ENCODE measurements at regions not wholly inside any gene's neighbourhood (a gene's known extent, or its start where the extent isn't known, plus 50 kb on each side); places are given as distances from the start of the nearest gene placed in this dataset.

GRCh38 chr5:103433211-103433610 lies 129.4 kb downstream of the NUDT12 start:
- in situ Hi-C loops (cut with HindIII; ENCODE audit: low pct_unique_long_range_greater_than_20kb, low sequenced_read_pairs) (no loop called here), intact Hi-C loops (cut with micrococcal nuclease; ENCODE audit: unreplicated experiment) (no loop called here)
- Histone ChIP-seq H3K27ac (ENCODE audit: low read length) (no peak overlapping the region), H3K9me3 (ENCODE audit: control insufficient read depth, insufficient read depth, low read depth, low read length) (no peaks in the 10 kb centered on the region), H3K4me1 (ENCODE audit: control insufficient read depth, insufficient read depth, low read length) (no peaks in the 10 kb centered on the region), H3K4me3 (ENCODE audit: low read depth in 2 of 2, low read length in 2 of 2) (no peak overlapping the region), H3K36me3 (ENCODE audit: control insufficient read depth, insufficient read depth, low read length) (no peaks in the 10 kb centered on the region), H3K27me3 (ENCODE audit: control insufficient read depth, insufficient read depth, low read length) (no peaks in the 10 kb centered on the region)
- ATAC-seq: no peak
- TF ChIP-seq SIN3A (IDR thresholded peaks at IDR 0.05; ENCODE audit: borderline replicate concordance, insufficient read depth, low read depth, low read length): no peak
- TF ChIP-seq POLR2AphosphoS5 (IDR thresholded peaks at IDR 0.05; ENCODE audit: low read depth, low read length): no peak
- TF ChIP-seq REST (IDR thresholded peaks at IDR 0.05; ENCODE audit: insufficient read depth in 1 of 2, low read depth in 2 of 2, low read length in 1 of 2): no peak
- no peak for TF ChIP-seq CTCF (IDR thresholded peaks at IDR 0.05)
- TF ChIP-seq TCF7L2 (IDR thresholded peaks at IDR 0.05; ENCODE audit: low read depth, low read length): no peak
- no peak for DNase-seq (ENCODE audit: low read depth, low spot score)
- CTCF ChIA-PET: no interaction called here
- BruUV-seq (replicated peaks): no TSS peak
- POLR2A ChIA-PET: no interaction called here

- Histone ChIP-seq H3K4me3 (ENCODE audit: low read depth in 2 of 2, low read length in 2 of 2) (no peak overlapping the region), H3K9me3 (ENCODE audit: control insufficient read depth, insufficient read depth, low read depth, low read length) (no peaks in the 10 kb centered on the region), H3K4me1 (ENCODE audit: control insufficient read depth, insufficient read depth, low read length) (no peaks in the 10 kb centered on the region), H3K27ac (ENCODE audit: low read length) (no peak overlapping the region), H3K36me3 (ENCODE audit: control insufficient read depth, insufficient read depth, low read length) (no peaks in the 10 kb centered on the region), H3K27me3 (ENCODE audit: control insufficient read depth, insufficient read depth, low read length) (no peaks in the 10 kb centered on the region)
- ChIA-PET POLR2A (no interaction called here), CTCF (no interaction called here)
- DNase-seq (ENCODE audit: low read depth, low spot score) (no peak), ATAC-seq (no peak)
- intact Hi-C loops (cut with micrococcal nuclease; ENCODE audit: unreplicated experiment): no loop called here
- TF ChIP-seq REST (IDR thresholded peaks at IDR 0.05; ENCODE audit: insufficient read depth in 1 of 2, low read depth in 2 of 2, low read length in 1 of 2) (no peak), CTCF (IDR thresholded peaks at IDR 0.05) (no peak)
- no TSS peak for BruUV-seq (replicated peaks)
- in situ Hi-C loops (cut with HindIII; ENCODE audit: low pct_unique_long_range_greater_than_20kb, low sequenced_read_pairs): no loop called here
These were observed 133.7 kb downstream of the NUDT12 start for GRCh38 chr5:103428923-103429322.

All from Panc1 (cell line).